Spleen (tissue), 7 donors: ENCODE measurements at regions not wholly inside any gene's neighbourhood (a gene's known extent, or its start where the extent isn't known, plus 50 kb on each side); places are given as distances from the start of the nearest gene placed in this dataset.

Experiments
- POLR2A ChIP-seq, 3 donors: fragments of 450-650 bp; IDR thresholded peaks; one replicate each; pipeline ENCODE4 v1.5.1; 2017; ENCODE audit warnings: antibody characterized with exemption in 3 of 3, mild to moderate bottlenecking in 1 of 3
- POLR2AphosphoS5 ChIP-seq, 3 donors: sonication (generic); formaldehyde crosslinking; IDR thresholded peaks; one replicate each; pipeline ENCODE4 v1.5.1; 2017; ENCODE audit warnings: antibody characterized with exemption in 3 of 3
- TF ChIP-seq, protein P1 (sequence below), 11 experiments: fragments of 200-600 bp in 7 of 11; fragments of 450-650 bp in 4 of 11; sonication (generic) in 4 of 11; IDR thresholded peaks in 8 of 11; conservative IDR thresholded peaks in 3 of 11; 1 replicate in 7 of 11; 2 replicates in 4 of 11; pipeline versions ENCODE4 v1.4.0 to v1.8.0; 2016 to 2021; ENCODE audit warnings: antibody characterized with exemption in 11 of 11, inconsistent platforms in 4 of 11, mild to moderate bottlenecking in 1 of 11
- donor health status: DM: no; HTN: no; CAD: no; lungs with moderate emphysema.
- donor health status: DM: no; HTN: no; CAD: no.
- donor health status: DM: no; HTN: no; CAD: no.

GRCh38 chr13:112150352-112150751 is 83.4 kb downstream of the SOX1 start:
- TF ChIP-seq POLR2A (IDR thresholded peaks at IDR 0.05) (no peak), POLR2AphosphoS5 (IDR thresholded peaks at IDR 0.05) (no peak)
- TF ChIP-seq, protein P1, sequence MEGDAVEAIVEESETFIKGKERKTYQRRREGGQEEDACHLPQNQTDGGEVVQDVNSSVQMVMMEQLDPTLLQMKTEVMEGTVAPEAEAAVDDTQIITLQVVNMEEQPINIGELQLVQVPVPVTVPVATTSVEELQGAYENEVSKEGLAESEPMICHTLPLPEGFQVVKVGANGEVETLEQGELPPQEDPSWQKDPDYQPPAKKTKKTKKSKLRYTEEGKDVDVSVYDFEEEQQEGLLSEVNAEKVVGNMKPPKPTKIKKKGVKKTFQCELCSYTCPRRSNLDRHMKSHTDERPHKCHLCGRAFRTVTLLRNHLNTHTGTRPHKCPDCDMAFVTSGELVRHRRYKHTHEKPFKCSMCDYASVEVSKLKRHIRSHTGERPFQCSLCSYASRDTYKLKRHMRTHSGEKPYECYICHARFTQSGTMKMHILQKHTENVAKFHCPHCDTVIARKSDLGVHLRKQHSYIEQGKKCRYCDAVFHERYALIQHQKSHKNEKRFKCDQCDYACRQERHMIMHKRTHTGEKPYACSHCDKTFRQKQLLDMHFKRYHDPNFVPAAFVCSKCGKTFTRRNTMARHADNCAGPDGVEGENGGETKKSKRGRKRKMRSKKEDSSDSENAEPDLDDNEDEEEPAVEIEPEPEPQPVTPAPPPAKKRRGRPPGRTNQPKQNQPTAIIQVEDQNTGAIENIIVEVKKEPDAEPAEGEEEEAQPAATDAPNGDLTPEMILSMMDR (IDR thresholded peaks at IDR 0.05 in 8 of 11, conservative IDR thresholded peaks at IDR 0.05 in 3 of 11): no peak
